Hepatocyte (in vitro differentiated cells): ENCODE measurements at regions not wholly inside any gene's neighbourhood (a gene's known extent, or its start where the extent isn't known, plus 50 kb on each side); places are given as distances from the start of the nearest gene placed in this dataset.

Experiments used
- CTCF ChIP-seq: fragments of 200-600 bp; sonication (generic); IDR thresholded peaks from 2 replicates; pipeline ENCODE4 v1.5.1; 2016; ENCODE audit warnings: antibody characterized with exemption, mild to moderate bottlenecking; ENCODE audit not compliant: poor library complexity
- EZH2 ChIP-seq: fragments of 200-600 bp; sonication (generic); IDR thresholded peaks from 2 replicates; pipeline ENCODE4 v1.6.1; 2016; ENCODE audit warnings: antibody characterized with exemption, mild to moderate bottlenecking, borderline replicate concordance
- EZH2phosphoT487 ChIP-seq: fragments of 200-600 bp; sonication (generic); IDR thresholded peaks from one replicate; pipeline ENCODE4 v1.6.1; 2018; ENCODE audit warnings: antibody characterized with exemption, mild to moderate bottlenecking, low read depth, moderate library complexity; ENCODE audit not compliant: unreplicated experiment, severe bottlenecking

- no peak for TF ChIP-seq CTCF
- no peak for TF ChIP-seq EZH2
- no peak for TF ChIP-seq EZH2phosphoT487
These were observed 431.1 kb upstream of the HTR2C start for GRCh38 chrX:114152801-114153200.
